ENCODE measurements at regions not wholly inside any gene's neighbourhood (a gene's known extent, or its start where the extent isn't known, plus 50 kb on each side); places are given as distances from the start of the nearest gene placed in this dataset.

DNA sequence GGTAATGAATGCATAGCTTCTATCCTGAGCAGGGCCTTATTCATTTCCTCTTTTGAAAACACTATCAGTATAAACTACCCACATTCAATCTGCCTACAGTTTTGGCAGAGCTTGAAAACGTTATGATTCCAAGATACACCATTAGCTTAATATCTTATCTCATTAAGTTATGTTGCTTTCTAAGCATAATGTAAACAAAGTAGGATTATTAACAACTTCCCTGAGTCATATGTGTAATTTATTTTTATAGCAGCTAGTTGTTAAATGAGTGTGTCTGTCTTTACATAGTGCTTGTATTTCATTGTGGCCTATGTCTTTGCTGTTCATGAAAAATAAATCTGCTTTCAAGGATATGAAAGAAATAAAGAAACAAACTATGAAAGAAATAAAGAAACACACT is 106.2 kb upstream of the DLX6 start:
- no peaks in the 10 kb centered on the region for H3K9me3 ChIP-seq
- DNase-seq (ENCODE audit: low spot score in 2 of 2), result no peak
- 68 to 78% methylated on average over 1 of the region's 1 CpG for WGBS, 2 donors

DNA sequence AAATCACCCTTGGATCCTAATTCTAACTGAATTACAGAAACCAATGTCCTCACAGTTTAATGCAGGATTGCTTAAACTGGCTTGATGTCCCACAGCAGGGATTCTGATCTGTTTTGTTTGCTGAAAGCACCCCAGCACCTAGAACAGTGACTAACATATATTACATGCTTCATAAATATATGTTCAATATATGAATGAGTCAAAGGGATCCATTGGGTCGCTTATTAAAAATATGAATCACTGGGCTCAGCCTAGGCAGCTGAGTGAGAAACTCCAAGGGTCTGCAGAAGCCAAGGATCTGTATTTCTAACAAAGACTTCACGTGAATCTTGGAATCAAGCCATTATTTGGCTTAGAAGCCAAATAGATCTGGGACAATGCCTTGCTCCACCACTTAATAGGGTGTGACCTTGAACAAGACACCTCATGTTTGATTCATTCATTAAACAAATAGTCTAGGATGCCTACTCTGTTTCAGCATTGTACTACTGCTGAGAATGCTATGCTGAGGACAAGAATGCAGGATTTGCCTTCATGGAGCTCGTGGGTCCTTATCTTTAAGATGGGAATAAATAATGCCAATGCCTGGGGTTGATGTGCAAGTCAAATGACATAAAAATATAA is 103.4 kb upstream of the DLX6 start:
- TF ChIP-seq, protein P1, sequence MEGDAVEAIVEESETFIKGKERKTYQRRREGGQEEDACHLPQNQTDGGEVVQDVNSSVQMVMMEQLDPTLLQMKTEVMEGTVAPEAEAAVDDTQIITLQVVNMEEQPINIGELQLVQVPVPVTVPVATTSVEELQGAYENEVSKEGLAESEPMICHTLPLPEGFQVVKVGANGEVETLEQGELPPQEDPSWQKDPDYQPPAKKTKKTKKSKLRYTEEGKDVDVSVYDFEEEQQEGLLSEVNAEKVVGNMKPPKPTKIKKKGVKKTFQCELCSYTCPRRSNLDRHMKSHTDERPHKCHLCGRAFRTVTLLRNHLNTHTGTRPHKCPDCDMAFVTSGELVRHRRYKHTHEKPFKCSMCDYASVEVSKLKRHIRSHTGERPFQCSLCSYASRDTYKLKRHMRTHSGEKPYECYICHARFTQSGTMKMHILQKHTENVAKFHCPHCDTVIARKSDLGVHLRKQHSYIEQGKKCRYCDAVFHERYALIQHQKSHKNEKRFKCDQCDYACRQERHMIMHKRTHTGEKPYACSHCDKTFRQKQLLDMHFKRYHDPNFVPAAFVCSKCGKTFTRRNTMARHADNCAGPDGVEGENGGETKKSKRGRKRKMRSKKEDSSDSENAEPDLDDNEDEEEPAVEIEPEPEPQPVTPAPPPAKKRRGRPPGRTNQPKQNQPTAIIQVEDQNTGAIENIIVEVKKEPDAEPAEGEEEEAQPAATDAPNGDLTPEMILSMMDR (IDR thresholded peaks at IDR 0.05), result no peak
- TF ChIP-seq EP300 (IDR thresholded peaks at IDR 0.05) (no peak), POLR2A (IDR thresholded peaks at IDR 0.05) (no peak)
- DNase-seq (ENCODE audit: low spot score in 2 of 2), result no peak
- no peaks in the 10 kb centered on the region for H3K27me3 ChIP-seq
- no peaks in the 10 kb centered on the region for H3K36me3 ChIP-seq
- no peak overlapping the region for H3K27ac ChIP-seq
- 59 to 65% methylated on average over 3 of the region's 3 CpGs for WGBS, 2 donors
- H3K9me3 ChIP-seq, result no peaks in the 10 kb centered on the region
- H3K4me3 ChIP-seq, result no peak overlapping the region
- no peaks in the 10 kb centered on the region for H3K4me1 ChIP-seq

More for the DNA sequence above, 106.2 kb upstream of the DLX6 start:
- Histone ChIP-seq H3K27ac (no peak overlapping the region), H3K36me3 (no peaks in the 10 kb centered on the region), H3K27me3 (no peaks in the 10 kb centered on the region), H3K4me1 (no peaks in the 10 kb centered on the region), H3K4me3 (no peak overlapping the region)
- no peak for TF ChIP-seq EP300 (IDR thresholded peaks at IDR 0.05)
- TF ChIP-seq, protein P1 (IDR thresholded peaks at IDR 0.05), result no peak
- no peak for TF ChIP-seq POLR2A (IDR thresholded peaks at IDR 0.05)

DNA sequence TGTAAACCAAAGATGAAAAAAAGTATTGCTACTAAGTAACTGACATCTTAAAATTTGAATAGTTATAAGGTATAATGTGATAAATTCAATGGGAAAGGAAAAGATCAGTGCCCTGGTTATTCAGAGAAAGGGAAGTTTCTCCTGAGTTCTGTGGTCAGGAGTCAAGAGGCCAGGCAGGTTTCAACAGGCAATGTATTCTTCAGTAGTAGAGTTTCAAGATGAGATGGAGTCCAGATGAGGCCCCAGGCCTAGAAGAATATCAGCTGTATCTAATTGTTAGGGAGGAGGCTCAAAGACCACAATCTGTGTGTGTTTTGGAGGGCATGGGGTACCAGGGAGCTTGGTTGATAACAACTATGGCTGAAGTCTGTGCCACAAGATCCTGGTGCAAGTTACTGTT is 101.4 kb upstream of the DLX6 start:
- Histone ChIP-seq H3K9me3 (no peaks in the 10 kb centered on the region), H3K36me3 (no peaks in the 10 kb centered on the region), H3K27me3 (no peaks in the 10 kb centered on the region), H3K4me1 (no peaks in the 10 kb centered on the region), H3K27ac (no peak overlapping the region), H3K4me3 (no peak overlapping the region)
- DNase-seq (ENCODE audit: low spot score in 2 of 2), result no peak
- TF ChIP-seq POLR2A (IDR thresholded peaks at IDR 0.05), result no peak
- TF ChIP-seq, protein P1 (IDR thresholded peaks at IDR 0.05), result no peak

DNA sequence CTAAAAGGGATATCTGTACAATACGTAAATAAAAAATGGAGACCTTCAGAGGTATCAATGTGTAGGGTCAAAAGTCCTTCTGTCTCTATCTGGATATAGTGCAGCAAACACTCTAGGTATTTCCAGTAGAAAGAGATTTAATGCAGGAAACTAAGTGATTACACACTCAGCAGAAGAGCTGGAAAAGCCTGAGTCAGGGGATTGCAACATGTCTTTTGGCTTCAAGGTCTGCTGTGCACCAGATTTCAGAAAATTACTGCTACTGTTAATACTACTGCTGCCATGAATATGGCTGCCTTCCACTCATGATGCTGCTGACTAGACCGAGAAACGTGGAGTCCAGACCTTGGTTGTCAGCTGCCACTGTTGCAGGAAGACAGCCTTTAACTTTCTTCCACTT is 94.9 kb upstream of the DLX6 start:
- WGBS, 2 donors, result 87 to 88% methylated on average over 3 of the region's 3 CpGs
- TF ChIP-seq, protein P1 (IDR thresholded peaks at IDR 0.05), result no peak
- TF ChIP-seq POLR2A (IDR thresholded peaks at IDR 0.05) (no peak), EP300 (IDR thresholded peaks at IDR 0.05) (no peak)

DNA sequence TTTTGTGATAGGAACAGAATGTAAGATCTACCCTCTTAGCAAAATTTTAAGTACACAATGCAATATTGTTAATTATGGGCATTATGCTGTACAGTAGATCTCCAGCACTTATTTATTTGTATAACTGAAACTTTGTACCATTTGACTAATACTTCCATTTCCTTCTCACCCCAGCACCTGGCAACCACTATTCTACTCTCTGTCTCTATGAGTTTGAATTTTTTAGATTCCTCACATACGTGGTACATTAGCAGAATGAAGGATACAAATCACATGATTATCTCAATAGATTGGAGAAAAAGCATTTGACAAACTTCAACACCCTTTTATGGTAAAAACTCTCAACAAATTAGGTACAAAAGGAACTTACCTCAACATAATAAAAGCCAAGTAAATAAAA is 90.3 kb upstream of the DLX6 start:
- H3K27ac ChIP-seq, result no peak overlapping the region
- 29 to 47% methylated on average over 1 of the region's 1 CpG for WGBS, 2 donors
- DNase-seq (ENCODE audit: low spot score in 2 of 2), result no peak
- TF ChIP-seq EP300 (IDR thresholded peaks at IDR 0.05), result no peak
- TF ChIP-seq POLR2A (IDR thresholded peaks at IDR 0.05), result no peak
- TF ChIP-seq, protein P1 (IDR thresholded peaks at IDR 0.05), result no peak
- no peak overlapping the region for H3K4me3 ChIP-seq
- H3K4me1 ChIP-seq, result no peaks in the 10 kb centered on the region
- H3K27me3 ChIP-seq, result no peaks in the 10 kb centered on the region
- no peaks in the 10 kb centered on the region for H3K36me3 ChIP-seq
- no peaks in the 10 kb centered on the region for H3K9me3 ChIP-seq

More for the DNA sequence above, 94.9 kb upstream of the DLX6 start:
- Histone ChIP-seq H3K36me3 (no peaks in the 10 kb centered on the region), H3K27ac (no peak overlapping the region), H3K4me1 (no peaks in the 10 kb centered on the region), H3K27me3 (no peaks in the 10 kb centered on the region), H3K9me3 (no peaks in the 10 kb centered on the region), H3K4me3 (no peak overlapping the region)
- no peak for DNase-seq (ENCODE audit: low spot score in 2 of 2)
